PC-9 (cell line): ENCODE measurements at regions not wholly inside any gene's neighbourhood (a gene's known extent, or its start where the extent isn't known, plus 50 kb on each side); places are given as distances from the start of the nearest gene placed in this dataset.

Experiments used
- CTCF ChIP-seq: fragments of 200-600 bp; sonication (generic); conservative IDR thresholded peaks from 2 replicates; pipeline ENCODE4 v1.6.1; 2017; ENCODE audit warnings: mixed run types, antibody characterized with exemption, mild to moderate bottlenecking, moderate library complexity
- EZH2 ChIP-seq: fragments of 200-600 bp; sonication (generic); IDR thresholded peaks from 2 replicates; pipeline ENCODE4 v1.8.0; 2017; ENCODE audit warnings: antibody characterized with exemption, low read depth

- no peak for TF ChIP-seq CTCF
- no peak for TF ChIP-seq EZH2
Measured at GRCh38 chr2:239657236-239657635, 256.4 kb upstream of the HDAC4 start.
